LNCAP (cell line): ENCODE measurements at regions not wholly inside any gene's neighbourhood (a gene's known extent, or its start where the extent isn't known, plus 50 kb on each side); places are given as distances from the start of the nearest gene placed in this dataset.

Experiments
- CTCF ChIP-seq: fragments of 450-650 bp; IDR thresholded peaks from 2 replicates; pipeline ENCODE4 v1.5.1; 2017; ENCODE audit warnings: mild to moderate bottlenecking

DNA sequence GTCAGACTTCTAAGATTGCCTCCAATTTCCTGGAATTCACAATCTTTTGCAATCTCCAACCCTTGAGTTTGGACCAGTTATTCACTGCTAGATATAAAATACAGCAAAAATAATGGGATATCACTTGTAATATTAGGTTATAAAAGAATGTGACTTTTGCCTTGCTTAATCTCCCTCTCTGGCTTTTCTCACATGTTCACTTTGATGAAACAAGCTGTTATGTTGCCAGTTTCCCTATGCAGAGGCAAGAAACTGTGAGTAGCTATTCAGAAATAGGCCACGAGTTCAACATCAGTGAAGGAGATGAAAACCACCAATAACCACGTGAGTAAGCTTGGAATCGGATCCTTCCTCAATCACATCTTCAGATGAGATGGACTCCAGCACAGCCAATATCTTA is 842.7 kb downstream of the RNF144A start:
- no peak for TF ChIP-seq CTCF

DNA sequence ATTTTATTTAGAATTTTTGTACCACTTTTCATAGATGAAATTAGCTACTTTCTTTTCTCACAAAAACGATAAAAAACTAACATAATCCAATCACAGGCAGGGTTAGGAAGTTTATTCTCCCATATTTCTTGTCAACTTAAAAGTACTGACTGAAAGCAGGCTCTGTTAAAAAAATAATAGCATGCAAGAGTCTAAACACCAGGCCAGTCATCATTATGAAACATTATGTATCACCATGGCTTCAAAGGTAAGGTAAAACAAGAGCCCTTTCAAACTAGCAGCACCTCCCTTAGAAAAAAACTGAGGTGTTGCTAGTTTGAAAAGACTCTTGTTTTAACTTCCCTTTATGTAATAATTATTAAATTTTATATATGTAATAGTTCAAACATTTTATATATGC is 848.0 kb downstream of the RNF144A start:
- TF ChIP-seq CTCF = no peak

DNA sequence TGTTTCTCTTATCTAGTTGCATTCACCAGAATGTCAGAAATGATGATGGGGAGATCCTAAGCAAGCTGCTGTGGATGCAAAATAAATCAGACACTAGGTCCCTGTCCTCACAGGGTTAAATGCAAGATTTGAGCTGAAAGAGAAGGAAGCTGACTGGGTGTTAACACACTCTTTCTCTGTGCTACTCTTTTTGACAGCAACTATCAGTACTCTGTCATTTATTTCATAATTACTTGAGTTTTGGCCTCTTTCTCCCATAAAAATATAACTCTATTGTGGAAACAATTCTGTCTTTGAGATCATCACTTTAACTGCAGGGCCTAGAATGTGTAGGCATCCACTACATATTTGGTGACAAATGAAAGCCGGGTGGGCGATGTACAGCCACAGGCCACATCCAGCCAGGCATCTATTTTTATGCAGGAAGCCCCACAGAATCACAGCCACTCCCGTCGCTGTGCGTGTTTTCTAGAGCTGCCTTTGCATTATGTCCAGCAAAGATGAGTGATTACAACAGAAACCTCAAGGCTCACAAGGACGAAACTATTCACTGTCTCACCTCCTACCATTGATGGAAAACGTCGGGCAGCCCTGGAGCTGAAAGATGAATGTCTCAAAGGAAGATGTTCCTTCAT is 849.0 kb downstream of the RNF144A start:
- no peak for TF ChIP-seq CTCF

DNA sequence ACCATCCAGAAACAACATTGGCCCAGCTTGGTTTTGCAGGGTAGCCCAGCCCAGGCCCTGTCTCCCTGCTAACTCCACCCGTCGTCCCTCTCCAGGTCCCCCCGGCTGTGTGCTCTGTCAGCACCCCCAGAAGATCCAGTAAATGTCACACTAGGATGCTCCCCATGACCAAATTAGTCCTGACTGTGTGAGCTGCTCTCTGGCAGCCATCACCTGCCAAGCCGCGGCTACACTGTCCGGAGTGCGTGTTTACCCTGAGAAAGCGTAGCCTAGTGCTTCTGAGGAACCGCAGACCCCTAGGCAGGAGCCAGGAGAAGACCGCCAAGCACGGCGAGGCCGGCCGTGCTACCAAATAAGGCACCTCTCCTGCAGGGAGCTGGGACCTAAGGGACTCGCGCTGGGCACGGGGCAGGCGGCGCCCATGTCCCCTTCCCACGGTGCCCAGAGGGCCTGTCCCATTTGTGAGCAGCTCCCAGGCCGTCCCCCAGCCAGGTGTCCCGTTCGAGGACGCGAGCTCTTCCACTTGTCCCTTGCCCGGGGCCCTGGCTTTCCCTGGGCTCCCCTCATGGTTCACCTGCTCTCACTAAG is 849.9 kb downstream of the RNF144A start:
- TF ChIP-seq CTCF = no peak

- TF ChIP-seq CTCF = no peak
Observed at GRCh38 chr2:7767902-7768301, 850.7 kb downstream of the RNF144A start.

DNA sequence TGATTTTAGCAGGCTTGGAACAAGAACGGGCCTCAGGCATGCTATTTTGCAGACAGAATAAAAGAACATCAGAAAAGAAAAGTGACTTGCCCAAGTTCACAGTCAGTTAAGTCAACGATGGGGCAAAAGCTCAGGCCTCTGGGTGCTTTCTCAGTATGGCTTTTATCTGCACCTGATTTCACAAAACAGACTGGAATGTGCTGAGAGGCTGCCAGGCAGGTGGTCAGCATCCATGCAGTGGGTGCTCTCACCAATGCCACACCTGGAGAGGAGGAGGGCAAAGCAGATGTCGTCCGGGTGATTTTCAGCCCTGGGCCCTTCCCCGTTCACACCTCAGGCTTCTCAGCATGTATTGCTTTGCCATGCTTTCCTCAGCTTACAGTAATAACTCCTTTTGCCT is 854.6 kb downstream of the RNF144A start:
- no peak for TF ChIP-seq CTCF

GRCh38 chr2:7773362-7774360 is 856.4 kb downstream of the RNF144A start:
- no peak for TF ChIP-seq CTCF
